Limb (tissue), 2 donors: ENCODE measurements at regions not wholly inside any gene's neighbourhood (a gene's known extent, or its start where the extent isn't known, plus 50 kb on each side); places are given as distances from the start of the nearest gene placed in this dataset.
"Not testable (repeated sequence)": the region's sequence is repeated elsewhere in the genome, so short reads cannot be mapped to it uniquely, and the experiment has no call there.

ENCODE experiments used
- DNase-seq, 2 donors: peaks; one replicate each; pipeline ENCODE4 v3.0.0-alpha.2; 2016; ENCODE audit errors: extremely low spot score in 2 of 2

DNA sequence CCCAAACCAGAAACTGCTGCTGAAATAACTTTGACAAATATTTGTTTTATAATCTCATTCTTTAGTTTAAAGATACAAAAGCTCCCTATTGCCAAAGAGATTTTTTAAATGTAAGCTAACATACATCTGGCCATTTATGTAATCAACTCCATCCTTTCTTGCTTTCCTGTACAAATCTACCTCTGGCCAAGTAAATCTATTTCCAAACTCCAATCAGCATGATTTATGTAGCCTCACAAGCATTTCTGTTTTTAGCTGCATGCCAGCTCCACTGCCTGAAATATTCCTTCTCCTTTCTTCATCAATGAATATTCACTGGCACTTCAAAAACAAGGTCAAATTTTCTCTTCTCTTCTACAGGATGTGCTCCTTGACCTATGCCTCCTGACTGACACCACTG lies 80.0 kb downstream of the SHOX2 start:
- peak in 1 of 2 donors; percentile 21 for DNase-seq

DNA sequence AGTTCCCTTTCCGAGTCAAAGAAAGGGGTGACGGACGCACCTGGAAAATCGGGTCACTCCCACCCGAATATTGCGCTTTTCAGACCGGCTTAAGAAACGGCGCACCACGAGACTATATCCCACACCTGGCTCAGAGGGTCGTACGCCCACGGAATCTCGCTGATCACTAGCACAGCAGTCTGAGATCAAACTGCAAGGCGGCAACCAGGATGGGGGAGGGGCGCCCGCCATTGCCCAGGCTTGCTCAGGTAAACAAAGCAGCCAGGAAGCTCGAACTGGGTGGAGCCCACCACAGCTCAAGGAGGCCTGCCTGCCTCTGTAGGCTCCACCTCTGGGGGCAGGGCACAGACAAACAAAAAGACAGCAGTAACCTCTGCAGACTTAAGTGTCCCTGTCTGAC lies 86.3 kb downstream of the SHOX2 start:
- not testable (repeated sequence) for DNase-seq

DNA sequence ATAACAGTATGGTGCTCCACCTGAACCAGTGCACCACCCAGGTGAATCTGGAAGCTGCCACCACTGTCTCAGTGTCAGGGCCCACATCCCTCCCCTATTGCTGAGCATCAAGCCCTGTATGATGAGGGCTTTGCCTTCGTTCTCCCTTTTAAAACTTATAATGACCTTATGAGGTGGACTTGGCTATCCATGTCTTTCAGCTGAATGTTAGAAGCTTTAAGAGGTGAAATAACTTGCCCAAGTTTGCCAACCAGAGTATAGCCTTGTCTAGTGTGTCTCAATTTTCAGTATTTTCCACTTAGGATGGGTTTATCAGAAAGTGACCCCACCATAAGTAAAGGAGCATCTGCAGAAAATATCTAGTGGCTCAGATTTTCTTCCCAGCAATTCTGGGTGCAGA lies 87.8 kb downstream of the SHOX2 start:
- no peak for DNase-seq

DNA sequence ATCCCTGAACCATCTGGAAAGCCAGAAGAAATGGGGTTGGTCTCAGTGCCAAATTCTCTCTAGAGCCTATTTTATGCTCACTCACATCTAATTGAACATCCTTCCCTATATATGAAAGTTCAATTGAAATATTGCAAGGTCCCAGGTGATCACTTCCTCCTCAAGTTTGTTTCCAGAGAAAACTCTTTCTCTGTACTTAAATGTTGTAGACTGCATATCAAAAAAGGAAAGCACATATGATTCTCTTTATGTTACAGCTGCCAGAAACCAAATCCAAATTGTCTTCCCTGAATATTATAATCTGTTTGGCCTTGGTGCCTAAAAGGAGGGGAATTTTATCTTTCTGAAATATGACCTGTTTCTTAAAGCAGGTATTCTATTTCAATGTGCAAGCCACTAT lies 93.3 kb downstream of the SHOX2 start:
- peak in 1 of 2 donors; percentile 8 for DNase-seq

DNA sequence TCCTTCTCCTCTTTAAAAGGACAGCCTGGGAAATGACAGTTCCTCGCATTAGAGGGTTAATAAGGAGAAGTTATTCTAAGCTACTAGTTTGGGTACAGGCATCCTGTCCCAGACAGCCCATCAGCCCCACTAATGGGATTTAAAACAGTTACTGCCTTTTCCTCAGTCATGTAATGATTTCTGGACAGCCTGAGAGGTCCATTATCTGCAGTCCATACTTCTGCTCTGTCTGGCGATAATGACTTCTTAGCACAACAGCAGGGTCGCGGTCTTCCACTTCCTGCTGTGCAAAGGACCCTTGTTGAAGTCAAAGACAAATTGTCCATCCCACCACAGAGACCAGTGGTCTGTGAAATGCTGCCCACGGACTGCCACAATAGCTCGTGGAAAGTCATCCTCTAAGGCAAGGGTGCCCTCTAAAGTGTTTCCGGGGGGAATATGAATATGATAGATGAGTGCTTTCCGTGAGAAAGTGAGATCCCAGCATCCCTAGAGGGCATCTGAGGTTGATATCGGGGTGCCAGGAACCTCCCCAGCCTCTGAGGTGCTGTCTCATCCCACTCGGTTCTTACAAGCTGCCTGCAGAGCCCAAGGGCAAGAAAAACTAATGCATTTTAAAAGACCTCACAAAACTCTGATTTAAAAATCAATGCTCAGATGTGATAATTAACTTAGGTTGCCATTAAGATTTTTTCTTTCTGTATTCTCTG lies 100.7 kb downstream of the SHOX2 start:
- DNase-seq, result no peak

DNA sequence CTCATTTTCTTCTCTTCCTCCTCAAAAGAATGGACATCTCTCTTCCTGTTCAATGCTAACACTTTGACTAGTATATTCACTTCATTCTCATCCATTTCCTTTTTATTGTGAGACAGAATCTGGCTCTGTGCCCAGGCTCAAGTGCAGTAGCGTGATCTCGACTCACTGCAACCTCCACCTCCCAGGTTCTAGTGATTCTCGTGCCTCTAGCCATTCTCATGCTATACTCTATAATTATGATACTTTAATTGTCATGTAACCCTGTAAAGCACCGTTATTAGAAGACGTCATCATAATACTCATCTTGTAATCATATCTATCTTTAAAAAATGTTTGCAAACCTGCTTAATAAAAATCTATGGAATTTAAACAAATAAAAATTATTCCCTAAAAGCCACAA lies 107.0 kb downstream of the SHOX2 start:
- DNase-seq, result no peak

DNA sequence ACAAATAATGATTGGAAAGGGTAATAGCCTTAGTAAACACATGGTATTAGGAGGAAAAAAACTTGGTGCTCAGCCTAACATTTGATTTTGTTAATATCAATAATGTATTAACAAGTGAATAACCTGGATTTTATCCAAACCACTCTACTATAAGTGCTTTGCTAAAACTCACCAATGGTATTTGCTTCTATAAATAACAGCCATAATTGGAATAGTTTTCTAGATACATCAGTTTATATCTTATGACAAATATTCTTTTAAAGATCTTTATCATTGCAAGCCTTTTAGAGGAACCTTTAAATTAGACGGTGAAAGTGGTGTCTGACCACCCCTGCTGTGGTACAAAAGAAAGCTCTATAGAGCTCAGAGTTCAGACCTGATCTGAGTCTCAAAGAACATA lies 123.9 kb downstream of the SHOX2 start:
- DNase-seq, result no peak

DNA sequence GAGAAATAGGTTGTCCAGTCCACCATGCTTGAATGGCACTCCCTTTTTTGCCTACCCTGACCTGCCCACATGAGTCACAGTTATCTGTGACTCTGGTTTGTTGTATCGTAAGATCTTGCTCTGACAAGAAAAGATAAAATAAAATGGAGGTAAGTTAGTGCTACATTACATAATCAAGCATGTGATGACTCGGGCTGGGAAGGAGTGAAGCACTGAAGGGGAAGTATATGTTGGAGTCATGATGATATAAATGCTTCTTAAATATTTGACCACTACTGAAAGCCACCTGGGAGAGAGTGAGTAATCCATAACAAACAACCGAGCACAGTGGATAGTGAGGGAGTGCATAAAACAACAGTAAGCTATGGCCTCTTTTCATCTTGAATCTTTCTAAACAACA lies 124.4 kb downstream of the SHOX2 start:
- no peak for DNase-seq

DNA sequence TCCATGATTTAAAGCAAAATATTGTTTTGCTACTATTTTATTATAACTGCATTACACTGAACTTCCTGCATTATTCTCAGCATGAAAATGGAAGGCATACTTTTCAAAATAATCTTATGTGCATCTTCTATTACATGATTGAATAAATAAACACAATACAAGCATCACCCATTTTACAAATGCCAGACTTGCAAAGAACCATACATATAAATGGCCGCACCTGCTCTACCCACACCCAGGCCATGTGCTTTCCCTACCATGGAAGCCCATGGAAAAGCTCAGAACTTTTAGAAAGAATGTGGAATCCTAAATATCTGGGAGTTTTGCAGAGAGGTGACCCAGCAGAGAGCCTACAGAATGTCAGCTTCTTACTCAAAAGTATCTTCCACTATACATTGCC lies 127.2 kb downstream of the SHOX2 start:
- DNase-seq, result no peak

DNA sequence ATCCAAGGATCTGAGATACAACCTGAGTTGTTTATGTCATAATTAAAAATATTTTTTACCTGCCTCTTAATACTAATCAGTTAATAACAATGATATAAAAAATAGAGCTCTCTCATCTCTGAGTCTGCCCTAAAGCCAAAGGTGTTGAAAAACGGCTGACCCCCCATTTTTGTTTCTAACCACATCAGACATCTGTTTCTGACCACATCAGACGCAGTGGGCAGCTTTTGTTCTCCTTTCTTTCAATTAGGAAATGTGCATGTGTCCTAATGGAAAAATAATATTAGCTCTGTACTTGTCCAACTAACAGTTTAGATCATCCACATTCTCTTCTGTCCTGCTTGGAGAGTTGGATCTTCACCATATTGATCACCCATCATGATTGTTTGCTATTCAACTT lies 144.6 kb downstream of the SHOX2 start:
- no peak for DNase-seq

DNA sequence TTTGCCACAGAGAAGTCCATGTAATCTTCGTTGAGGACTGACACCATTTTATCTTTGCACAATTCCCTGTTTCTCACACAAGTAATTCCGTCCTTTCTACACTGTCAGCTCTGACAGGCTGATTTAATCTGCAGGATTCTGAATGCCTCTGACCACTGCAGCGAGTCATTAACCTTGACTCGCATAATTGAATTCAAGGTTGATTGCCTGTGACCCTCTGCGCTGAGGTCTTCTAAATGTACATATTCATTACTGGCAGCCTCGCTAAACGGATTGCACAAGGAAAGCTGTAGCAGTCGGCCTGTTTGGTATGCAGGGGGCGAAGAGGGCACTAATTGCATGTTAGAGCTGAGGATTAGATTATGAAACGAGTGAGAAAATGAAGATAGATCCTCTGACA lies 147.8 kb downstream of the SHOX2 start:
- DNase-seq, result no peak

DNA sequence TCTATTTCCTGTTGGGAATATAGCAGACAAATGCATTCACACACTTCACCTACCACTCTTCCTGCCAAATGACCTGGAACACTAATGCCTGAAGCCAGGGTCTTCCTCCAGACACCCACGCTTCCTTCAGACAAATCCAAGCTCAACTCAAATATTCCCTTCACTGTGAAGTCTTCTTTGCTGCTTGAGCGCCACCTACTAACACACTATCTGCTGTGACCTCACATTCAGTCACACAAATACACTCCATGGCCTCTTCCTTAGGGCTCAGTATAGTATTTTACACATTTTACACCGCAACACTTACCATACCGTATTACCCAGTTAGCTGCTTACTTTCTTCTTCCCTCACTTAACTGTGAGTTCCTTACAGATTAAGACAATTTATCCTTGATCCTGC lies 149.4 kb downstream of the SHOX2 start:
- DNase-seq, result no peak

DNA sequence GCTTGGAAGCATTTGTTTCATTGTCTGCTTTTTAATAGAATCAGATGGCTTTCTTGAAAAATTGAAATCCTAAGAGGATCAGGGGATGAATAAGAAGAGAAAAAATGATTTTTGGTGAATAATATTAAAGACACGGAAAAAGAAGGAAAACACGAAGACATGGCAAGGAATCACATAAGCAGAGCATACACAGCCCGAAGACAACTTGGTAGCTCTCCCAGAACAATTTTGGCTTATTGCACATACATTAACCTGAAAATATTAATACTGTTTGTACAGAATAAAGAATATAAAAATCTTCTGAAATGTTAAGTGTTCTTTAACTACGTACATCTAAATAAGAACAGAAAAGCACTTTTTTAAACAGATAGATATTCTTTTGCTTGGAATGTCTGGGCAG lies 150.0 kb downstream of the SHOX2 start:
- no peak for DNase-seq

DNA sequence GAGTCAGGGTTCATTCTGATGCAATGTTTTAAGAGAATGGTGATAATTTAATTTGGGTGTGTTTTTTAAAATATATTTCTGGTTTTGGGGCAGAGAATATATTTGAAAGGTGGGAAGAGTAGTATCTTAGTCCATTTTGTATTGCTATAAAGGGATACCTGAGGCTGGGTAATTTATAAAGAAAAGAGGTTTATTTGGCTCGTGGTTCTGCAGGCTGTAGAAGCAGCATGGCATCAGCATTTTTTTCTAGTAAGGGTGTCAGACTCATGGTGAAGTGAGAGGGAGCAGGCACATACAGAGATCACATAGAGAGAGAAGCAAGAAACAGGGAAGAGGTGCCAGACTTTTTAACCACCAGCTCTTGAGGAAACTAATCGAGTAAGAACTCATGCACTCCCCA lies 152.7 kb downstream of the SHOX2 start:
- DNase-seq, result no peak

DNA sequence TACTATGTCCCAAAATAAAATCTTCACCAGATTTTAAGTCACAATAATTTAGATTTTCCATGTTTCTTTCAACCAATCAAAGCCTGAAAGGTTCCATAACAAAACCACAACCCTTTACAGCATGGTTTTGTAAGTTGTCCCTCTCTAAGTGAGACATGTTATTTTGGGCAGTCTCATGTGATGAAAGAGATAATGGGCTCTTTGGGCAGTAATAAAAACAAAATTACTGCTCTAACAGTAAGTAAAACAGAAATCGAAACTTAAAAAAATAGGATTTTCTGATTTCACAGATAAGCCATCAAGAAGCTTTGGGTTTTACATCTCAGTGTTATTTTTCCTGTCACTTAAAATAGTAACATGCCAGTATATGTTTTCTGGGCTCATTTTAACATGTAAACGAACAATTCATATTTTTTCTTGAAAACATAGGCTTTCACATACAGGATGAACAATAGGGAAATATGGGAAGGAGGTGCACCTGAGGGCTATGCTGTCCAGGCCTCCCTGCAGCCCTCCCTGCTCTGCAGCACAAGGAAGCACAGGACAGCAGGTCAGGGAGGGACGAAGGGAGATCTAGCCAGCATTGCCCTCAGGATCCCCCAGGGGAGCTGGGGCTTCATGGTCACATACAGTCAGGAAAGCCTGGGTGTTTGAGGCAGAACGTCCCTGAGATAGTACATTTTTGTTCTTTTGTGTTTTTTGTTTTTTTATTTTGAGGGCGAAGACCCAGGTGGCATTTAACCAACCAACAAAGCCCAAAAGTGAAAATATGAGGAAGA lies 157.4 kb downstream of the SHOX2 start:
- DNase-seq, result no peak

DNA sequence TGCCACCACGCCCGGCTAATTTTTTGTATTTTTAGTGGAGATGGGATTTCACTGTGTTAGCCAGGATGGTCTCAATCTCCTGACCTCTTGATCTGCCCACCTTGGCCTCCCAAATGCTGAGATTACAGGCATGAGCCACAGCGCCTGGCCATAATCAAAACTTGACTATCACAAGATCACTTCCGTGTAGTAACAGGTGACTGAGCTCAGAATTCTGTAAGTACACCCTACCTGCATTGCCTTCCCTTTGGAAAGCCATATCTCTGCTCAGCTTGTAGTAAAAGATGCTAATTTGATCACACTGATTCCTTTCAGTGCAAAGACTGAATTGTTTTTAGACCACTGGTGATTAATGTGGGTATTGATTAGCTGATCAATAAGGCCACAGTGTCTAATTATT lies 167.1 kb downstream of the SHOX2 start:
- DNase-seq, result no peak

DNA sequence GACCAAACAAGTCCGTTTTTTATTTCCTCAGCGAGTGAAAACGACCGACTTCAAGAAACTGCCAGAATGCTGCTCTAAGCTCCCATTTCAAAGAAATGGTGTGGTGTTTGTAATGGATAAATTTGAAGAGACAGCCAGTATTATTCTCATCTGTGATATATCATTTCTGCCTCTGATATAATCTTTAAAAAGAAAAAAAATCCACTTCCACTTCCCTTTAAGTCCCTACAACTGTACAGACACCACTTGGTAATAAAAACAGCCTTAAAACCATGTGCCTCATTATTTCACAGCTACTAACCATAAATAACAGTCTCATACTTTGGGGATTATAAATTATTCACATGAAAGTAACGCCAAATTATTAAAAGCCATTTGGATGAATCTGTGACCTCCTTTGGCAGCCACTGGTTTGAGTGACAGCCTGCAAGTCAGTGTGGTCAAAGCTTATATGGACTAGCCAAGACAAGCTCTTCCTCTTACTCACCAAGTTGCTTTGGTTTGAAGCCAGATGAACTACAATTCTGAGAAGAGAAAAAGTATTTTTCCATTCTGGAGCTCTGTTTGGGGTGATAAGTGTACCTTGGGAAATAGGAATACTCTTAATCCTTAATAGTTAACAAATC lies 168.0 kb downstream of the SHOX2 start:
- no peak for DNase-seq

DNA sequence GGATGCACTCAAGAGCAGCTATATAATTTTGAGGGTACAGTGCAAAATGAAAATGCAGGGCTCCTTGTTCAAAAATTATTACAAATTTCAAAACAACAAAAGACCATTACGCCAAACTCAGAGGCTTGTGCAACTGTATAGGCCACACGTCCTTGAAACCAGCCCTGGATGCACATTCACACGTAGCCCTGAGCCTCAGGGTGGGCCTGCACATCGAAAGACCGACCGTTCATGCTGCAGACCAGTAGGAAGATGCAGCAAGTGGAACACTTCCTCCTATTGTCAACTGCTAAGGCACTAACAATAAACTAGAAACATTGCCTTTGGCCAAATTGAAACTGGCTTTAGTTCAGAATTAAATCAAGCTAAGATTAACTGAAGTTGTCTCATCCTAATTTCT lies 174.7 kb downstream of the SHOX2 start:
- no peak for DNase-seq

DNA sequence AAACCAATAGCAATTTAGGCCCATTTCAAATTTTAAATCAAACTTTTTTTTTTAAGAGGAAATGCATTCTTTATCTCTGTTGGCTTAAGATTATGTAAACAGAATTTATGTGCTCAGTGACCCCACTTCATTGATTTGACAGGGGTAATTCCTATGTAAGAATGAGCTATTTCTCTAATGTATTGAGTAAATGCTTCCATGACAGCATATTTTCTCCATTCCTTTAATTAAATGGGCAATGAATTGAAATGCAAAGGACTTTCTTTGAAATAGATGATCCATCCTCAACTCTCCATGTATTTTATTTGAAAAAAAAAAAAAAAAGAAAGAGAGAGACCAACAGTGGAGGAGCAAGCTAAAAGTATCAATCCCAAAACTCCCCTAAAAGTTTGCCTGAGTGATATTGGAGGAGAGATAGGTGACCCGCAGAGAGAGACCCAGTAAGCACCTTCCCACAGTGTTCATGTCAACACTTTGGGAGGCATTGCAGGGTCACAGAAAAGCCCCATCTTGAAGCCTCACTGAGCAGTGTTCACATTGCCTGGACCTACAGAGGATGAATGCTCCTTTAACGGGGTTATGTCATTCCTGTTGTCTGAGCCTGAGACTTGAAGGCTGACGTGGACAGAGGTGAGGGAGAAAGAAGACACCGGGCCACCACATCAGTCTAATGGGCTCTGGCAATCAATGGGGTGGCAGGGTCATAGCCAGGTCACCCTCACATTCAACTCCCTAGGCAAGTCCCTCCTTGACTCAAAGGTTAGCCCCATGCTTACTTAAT lies 176.0 kb downstream of the SHOX2 start:
- DNase-seq, result no peak

DNA sequence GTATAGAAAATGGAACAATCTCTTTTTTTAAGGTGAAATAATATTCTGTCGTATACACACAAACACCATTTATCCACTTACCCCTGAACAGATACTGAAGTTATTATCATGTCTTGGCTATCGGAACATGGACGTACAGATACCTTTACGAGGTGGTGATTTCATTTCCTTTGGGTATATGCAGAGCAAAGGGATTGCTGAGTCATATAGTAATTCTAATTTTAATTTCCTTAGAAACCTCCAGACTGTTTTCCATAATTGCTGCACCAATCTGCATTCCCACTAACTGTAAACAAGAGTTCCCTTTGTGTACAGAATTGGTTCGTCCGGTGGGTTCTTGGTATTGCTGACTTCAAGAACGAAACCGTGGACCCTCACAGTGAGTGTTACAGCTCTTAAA lies 179.4 kb downstream of the SHOX2 start:
- DNase-seq, result no peak

DNA sequence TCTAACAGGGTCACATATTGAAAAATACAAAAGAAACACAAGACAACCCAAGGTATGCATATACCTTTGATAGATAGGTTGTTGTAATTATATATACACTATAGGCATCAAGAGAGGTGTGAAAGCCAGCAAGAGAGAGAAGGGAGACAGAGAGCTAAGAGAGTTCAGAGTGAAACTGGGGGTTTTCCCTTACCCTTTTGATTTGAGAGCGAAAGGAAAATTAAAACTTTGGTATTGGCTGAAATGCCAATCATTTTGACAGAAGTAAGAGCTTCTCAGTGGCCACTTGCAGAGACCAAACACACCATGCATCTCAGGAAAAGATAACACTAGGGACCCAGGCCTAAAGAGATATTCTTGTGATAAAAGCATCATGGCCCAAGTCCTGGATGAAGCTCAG lies 183.6 kb downstream of the SHOX2 start:
- DNase-seq, result no peak

DNA sequence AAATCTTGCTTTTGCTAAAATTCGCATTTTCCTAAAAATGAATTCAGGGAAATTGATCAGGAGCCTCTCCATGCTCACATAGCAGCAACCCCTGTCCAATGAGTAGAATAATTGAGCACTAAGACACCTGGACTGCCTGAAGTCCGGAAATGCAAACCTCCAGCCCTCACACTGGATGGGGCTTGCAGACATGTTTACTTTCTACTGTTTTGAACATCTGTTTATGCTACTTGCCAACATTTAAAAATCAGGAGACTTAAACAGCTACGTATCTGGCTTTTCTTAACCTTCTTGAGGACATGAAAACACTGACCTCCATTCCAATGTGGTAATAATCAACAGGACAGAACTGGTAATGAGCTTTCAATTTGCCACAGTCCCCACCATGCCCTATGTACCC lies 184.4 kb downstream of the SHOX2 start:
- no peak for DNase-seq
